22Rv1 (cell line): ENCODE measurements at regions not wholly inside any gene's neighbourhood (a gene's known extent, or its start where the extent isn't known, plus 50 kb on each side); places are given as distances from the start of the nearest gene placed in this dataset.
"Not testable (repeated sequence)": the region's sequence is repeated elsewhere in the genome, so short reads cannot be mapped to it uniquely, and the experiment has no call there.

ENCODE experiments used
- H3K27ac ChIP-seq: fragments of 450-650 bp; 2 replicates; pipeline ENCODE4 v1.5.1; 2017
- CTCF ChIP-seq: fragments of 450-650 bp; IDR thresholded peaks from 2 replicates; pipeline ENCODE4 v1.5.1; 2017; ENCODE audit warnings: mild to moderate bottlenecking
- ZFX ChIP-seq: fragments of 450-650 bp; IDR thresholded peaks from 2 replicates; pipeline ENCODE4 v1.6.1; 2017; ENCODE audit warnings: antibody characterized with exemption, borderline replicate concordance

GRCh38 chr12:114504311-114504710 lies 98.4 kb upstream of the TBX5 start:
- TF ChIP-seq ZFX: no peak
- TF ChIP-seq CTCF: no peak

GRCh38 chr12:114501474-114501807 lies 95.5 kb upstream of the TBX5 start:
- no peak overlapping the region for H3K27ac ChIP-seq
- TF ChIP-seq CTCF: no peak
- TF ChIP-seq ZFX: no peak

More at GRCh38 chr12:114504311-114504710, 98.4 kb upstream of the TBX5 start:
- no peak overlapping the region for H3K27ac ChIP-seq

- TF ChIP-seq CTCF: no peak
- TF ChIP-seq ZFX: no peak
- H3K27ac ChIP-seq: no peak overlapping the region
Measured at GRCh38 chr12:114500775-114501473, 95.0 kb upstream of the TBX5 start.

- TF ChIP-seq ZFX (no peak), CTCF (no peak)
- no peak overlapping the region for H3K27ac ChIP-seq
Measured at GRCh38 chr12:114500131-114500530, 94.2 kb upstream of the TBX5 start.

GRCh38 chr12:114499338-114499737 lies 93.4 kb upstream of the TBX5 start:
- TF ChIP-seq ZFX (no peak), CTCF (no peak)
- no peak overlapping the region for H3K27ac ChIP-seq

- TF ChIP-seq ZFX: no peak
- no peak for TF ChIP-seq CTCF
- no peak overlapping the region for H3K27ac ChIP-seq
Measured at GRCh38 chr12:114491916-114492315, 86.0 kb upstream of the TBX5 start.

- H3K27ac ChIP-seq: not testable (repeated sequence)
Measured at GRCh38 chr12:114484822-114485459, 79.0 kb upstream of the TBX5 start.
